Astrocyte (in vitro differentiated cells and primary cell): ENCODE measurements at regions not wholly inside any gene's neighbourhood (a gene's known extent, or its start where the extent isn't known, plus 50 kb on each side); places are given as distances from the start of the nearest gene placed in this dataset.

Experiments used
- CTCF ChIP-seq: IDR thresholded peaks from 2 replicates; pipeline ENCODE4 v1.5.1; 2011; ENCODE audit warnings: low read depth, mild to moderate bottlenecking, inconsistent platforms, low read length, moderate library complexity; ENCODE audit not compliant: insufficient read depth
- EZH2 ChIP-seq: IDR thresholded peaks from 2 replicates; pipeline ENCODE4 v1.6.1; 2012; ENCODE audit warnings: mild to moderate bottlenecking, low read length, inconsistent platforms; ENCODE audit not compliant: insufficient read depth

GRCh38 chr16:80040413-80040812 lies 439.9 kb upstream of the MAF start:
- TF ChIP-seq EZH2 (no peak), CTCF (no peak)
